ENCODE measurements at regions not wholly inside any gene's neighbourhood (a gene's known extent, or its start where the extent isn't known, plus 50 kb on each side); places are given as distances from the start of the nearest gene placed in this dataset.

DNA sequence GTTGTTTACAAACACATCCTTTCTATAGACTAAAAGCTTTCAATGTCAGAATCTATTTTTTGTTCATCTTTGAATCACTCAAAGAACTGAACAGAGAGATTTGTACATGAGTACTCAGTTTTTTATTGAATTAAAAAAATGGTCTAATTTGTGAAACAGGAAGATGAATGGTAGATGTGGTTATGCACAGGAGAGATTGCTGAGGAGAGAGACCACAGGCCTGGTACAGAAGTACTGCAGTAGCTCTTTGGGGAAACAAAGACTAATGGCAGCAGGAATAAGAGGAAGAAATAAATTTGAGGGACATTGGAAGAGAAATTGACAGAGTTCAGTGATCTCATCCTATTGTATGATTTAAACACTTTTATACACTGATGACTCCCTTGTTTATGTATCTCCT, 222.0 kb upstream of the ARGLU1 start:
- no peak overlapping the region for H3K4me3 ChIP-seq (ENCODE audit: low read depth, low read length)

DNA sequence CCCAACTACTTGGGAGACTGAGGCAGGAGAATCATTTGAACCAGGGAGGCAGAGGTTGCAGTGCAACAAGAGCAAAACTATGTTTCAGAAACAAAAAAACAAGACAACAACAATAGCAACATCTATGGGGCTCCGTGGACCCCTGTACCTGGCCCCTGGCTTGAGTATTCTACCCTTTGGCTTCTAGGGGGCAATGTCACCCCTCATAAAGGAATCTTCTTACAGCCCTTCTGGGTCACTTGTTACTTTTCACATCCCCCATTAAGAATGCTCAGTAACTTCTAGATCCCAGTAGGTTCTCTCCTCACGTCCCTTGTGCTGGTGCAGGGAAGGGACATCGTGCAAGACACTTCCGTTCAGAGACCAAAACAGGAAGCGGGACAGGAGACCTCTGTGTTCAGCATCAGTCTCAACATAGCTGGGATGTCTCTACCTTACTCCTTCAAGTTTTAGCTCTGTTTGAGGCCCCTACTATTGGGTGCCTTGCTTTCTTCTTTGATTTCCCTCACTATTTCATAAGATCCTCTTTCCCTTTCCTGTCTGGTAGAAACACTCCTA, 218.1 kb upstream of the ARGLU1 start:
- no peak overlapping the region for H3K4me3 ChIP-seq (ENCODE audit: low read depth, low read length)

DNA sequence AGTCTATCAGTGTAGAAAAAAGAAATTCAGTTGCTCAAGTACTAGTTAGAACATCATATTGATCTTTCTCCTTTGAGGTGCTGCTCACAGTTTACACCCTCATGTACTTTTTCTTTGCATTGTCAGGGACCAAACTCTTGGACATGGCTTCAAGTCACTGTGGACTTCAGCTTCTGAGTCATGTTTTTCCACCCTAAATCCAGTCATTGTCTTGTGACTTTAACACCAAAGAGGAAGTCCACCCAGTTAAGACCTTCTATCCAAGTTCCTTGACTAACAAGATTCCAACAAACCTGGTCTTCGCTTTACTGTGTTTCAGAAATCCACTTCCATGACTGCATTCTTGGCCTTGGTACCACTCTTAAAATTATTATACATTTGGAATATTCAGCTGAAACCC, 206.7 kb upstream of the ARGLU1 start:
- H3K4me3 ChIP-seq (ENCODE audit: low read depth, low read length), result no peak overlapping the region

DNA sequence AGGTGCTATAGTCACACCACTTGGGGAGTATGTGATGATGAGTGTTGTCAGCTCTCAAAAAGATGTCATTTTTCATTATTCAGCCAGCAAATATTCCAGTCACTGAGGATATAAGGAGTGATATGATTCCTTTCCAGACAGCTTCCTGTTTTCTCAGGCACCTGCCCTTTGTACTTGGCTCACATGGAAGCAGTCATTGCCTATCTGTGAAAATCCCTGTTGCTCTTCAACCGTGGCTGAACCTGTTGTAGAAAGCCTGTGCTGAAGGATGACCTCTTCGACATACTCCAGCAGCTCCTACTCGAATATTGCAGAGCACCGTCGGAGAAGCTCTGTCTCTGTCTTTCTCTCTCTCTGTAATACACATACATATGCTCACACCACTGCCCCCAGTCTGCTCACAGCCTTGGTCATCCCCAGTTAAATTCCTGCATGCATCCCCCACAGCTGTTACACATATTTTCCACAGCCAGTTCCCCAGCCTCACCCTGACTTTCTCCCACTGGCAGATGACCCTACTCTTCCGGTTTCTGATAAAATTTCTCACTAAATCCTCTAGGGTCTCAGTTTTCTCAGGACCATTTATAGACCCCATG, 204.2 kb upstream of the ARGLU1 start:
- no peak overlapping the region for H3K4me3 ChIP-seq (ENCODE audit: low read depth, low read length)

DNA sequence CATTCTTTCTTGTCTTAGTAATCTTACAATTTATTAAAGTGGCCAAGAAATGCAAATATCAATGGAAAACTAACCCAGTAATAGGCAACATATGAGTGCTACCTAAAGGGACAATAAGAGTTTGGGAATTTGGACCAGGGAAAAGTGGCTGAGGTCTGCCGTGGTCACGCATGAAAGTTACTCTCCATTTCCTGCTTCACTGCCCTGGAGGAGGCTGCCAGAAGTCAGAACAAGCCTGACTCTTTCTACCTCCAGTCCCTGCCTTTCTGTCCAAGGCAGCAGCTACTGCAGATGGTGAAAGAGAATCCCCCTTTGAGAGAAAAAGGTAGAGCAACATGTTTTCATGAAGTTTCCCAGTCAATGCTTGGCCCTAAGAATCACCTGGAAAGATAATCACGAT, 201.1 kb upstream of the ARGLU1 start:
- H3K4me3 ChIP-seq (ENCODE audit: low read depth, low read length), result no peak overlapping the region

GRCh38 chr13:106762708-106763107, 194.8 kb upstream of the ARGLU1 start:
- H3K4me3 ChIP-seq (ENCODE audit: low read depth, low read length), result no peak overlapping the region

GRCh38 chr13:106756446-106756845, 188.5 kb upstream of the ARGLU1 start:
- H3K4me3 ChIP-seq (ENCODE audit: low read depth, low read length), result no peak overlapping the region

- H3K4me3 ChIP-seq (ENCODE audit: low read depth, low read length), result no peak overlapping the region
These were observed 187.6 kb upstream of the ARGLU1 start for GRCh38 chr13:106755542-106755941.

GRCh38 chr13:106753251-106753650, 185.3 kb upstream of the ARGLU1 start:
- H3K4me3 ChIP-seq (ENCODE audit: low read depth, low read length), result no peak overlapping the region

DNA sequence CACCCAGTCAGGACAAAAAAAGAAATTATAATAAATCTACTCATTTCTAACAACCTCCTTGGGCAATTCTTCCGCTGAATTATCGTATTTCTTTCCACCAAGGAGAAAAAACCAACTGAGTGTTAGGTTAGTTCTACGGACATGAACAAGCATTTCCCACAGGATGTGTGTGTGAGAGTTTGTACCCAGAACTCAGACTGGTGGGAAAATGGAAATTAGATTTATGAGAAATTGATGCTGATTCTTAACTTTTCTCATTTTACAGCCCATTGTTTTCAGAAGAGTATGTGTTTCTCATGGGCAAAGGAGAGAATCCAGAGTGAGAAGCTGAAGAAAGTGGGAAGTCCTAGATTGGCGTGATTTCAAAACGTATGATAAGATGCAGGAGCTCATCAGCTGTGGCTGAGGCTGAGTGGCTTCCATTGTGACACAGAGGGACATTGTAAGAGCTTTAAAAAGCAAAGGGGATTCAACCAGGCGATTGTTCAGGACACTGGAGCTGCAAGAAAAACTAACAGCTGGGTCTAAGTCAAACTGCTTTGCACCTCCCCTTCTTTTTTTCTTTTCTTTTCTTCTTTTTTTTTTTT, 184.7 kb upstream of the ARGLU1 start:
- no peak overlapping the region for H3K4me3 ChIP-seq (ENCODE audit: low read depth, low read length)

DNA sequence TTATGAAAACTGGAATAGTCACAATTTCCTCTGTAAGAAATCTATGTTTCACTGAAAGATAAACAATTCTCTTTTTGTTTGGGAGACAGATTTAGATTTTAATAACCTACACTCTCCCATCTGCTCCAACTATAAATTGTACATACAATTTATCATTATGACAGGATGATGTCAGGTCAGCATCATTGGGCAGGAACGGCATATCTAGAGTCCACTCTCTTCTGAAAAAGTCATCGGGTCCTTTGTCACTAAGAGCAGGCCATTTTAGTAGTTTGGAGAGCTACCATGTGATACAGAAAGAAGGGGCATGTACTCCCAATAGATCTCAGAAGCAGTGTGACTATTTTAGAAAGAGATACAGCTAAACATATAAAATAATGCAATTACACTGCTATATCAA, 180.8 kb upstream of the ARGLU1 start:
- H3K4me3 ChIP-seq (ENCODE audit: low read depth, low read length), result no peak overlapping the region

DNA sequence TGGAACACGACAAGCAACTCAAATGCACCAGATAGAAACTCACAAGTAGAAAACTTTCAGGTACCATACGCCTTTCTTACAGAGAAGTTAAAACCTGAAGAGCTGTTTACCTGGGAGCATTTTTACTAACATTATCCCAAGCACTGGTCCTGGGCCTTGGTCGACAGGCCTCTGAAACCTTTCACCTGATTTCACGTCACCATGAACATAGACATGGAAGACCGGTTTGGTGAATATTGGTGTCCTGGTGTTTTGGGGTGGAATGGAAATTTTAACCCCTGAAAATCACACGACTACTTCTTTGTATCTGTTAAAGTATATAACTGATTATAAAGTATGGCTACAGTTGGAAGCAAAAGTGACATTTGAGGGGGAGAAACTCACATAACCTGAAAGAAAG, 176.6 kb upstream of the ARGLU1 start:
- H3K4me3 ChIP-seq (ENCODE audit: low read depth, low read length), result no peak overlapping the region

DNA sequence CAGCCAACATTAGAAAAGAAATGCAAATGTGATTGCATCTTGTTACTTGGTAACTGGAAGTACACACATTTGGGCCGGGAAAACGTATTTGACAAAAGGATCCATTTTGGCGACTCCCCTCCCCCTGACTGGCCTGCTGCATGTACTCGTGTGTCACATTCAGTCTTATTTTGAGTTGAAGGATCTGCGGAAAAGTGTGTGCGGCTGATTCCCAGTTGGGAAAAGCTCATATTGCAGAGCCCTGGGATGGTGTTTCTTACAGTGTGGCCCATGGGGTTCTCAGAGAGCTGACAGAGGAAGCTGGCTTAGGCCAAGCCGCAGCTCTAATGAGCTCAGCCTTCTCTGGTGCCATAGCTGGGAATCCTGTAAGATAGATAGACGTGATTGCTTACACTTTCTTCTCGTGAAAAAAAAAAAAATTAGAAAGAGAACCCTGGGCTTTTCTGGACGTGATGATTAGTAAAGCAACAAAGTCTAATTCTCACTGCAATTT, 170.3 kb upstream of the ARGLU1 start:
- no peak overlapping the region for H3K4me3 ChIP-seq (ENCODE audit: low read depth, low read length)

GRCh38 chr13:106736941-106737340, 169.0 kb upstream of the ARGLU1 start:
- H3K4me3 ChIP-seq (ENCODE audit: low read depth, low read length), result no peak overlapping the region

- no peak overlapping the region for H3K4me3 ChIP-seq (ENCODE audit: low read depth, low read length)
These were observed 166.3 kb upstream of the ARGLU1 start for GRCh38 chr13:106734198-106734597.

DNA sequence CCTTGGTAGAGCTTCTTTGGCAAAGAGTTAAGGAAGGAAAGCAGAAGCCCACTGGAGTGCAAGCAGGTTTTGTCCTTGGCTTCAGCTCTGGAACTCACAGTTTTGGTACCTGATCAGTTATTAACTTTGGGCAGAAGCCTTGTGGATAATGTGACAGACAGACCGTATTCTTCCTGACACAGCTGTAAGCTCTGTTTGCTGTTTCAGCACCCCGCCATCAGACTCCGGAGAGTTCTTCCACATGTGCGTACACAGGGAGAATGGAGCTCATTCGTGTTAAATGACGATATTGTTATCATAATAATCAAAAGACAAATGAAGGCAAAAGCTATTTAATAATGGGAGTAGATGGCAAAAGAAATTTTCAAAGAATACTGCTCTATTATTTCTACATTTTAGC, 155.1 kb upstream of the ARGLU1 start:
- no peak overlapping the region for H3K4me3 ChIP-seq (ENCODE audit: low read depth, low read length)

GRCh38 chr13:106722620-106723019, 154.7 kb upstream of the ARGLU1 start:
- no peak overlapping the region for H3K4me3 ChIP-seq (ENCODE audit: low read depth, low read length)

DNA sequence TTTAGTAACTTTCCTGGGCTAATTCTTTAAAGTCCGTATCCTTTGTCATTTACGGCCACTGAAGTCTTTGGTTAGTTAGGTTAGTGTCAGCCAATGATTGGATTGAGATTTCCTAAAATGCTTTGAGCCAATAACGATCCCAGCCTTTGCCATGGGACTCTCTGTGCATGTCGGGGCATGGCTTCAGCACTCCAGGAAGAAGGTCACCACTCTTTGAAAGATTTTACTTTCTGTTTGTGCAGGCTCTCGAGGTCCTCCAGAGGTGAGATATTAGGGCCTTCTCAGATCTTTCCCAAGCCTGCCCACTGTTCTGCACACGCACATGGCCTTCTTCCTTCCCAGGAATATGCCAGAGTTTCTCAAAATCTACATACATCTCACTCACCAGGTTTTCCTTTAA, 153.7 kb upstream of the ARGLU1 start:
- no peak overlapping the region for H3K4me3 ChIP-seq (ENCODE audit: low read depth, low read length)

- no peak overlapping the region for H3K4me3 ChIP-seq (ENCODE audit: low read depth, low read length)
These were observed 146.5 kb upstream of the ARGLU1 start for GRCh38 chr13:106714271-106714982.

- no peak overlapping the region for H3K4me3 ChIP-seq (ENCODE audit: low read depth, low read length)
These were observed 144.4 kb upstream of the ARGLU1 start for GRCh38 chr13:106712381-106712780.

DNA sequence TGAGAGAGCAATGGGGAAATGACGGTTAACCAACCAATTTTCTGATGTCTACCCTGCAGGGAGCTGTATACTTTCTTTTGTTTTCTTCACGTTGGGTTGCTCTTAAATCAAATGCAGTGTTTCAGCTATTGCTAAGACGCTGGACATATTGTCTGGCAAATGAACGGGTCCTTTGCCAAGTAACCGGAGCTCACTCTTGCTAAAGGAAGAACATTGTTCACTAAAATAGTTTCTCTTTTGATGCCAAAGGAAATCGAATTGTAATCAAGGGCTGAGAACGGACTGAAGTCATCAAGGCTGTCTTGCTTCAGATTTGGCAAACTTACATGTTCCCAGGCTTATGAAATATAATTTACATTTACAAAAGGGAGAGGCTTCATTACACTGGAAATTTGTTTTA, 142.3 kb upstream of the ARGLU1 start:
- H3K4me3 ChIP-seq (ENCODE audit: low read depth, low read length), result no peak overlapping the region

GRCh38 chr13:106709522-106709921, 141.6 kb upstream of the ARGLU1 start:
- H3K4me3 ChIP-seq (ENCODE audit: low read depth, low read length), result no peak overlapping the region

Measured in iPS-11a (cell line).